Prostate gland (tissue), 2 donors: ENCODE measurements at regions not wholly inside any gene's neighbourhood (a gene's known extent, or its start where the extent isn't known, plus 50 kb on each side); places are given as distances from the start of the nearest gene placed in this dataset.

Source experiments
- DNase-seq: peaks from one replicate; pipeline ENCODE4 v3.0.0-alpha.2; 2019; ENCODE audit warnings: low spot score
- H3K27ac ChIP-seq, 2 donors: fragments of 200-600 bp; sonication (generic); 2 replicates each; pipeline ENCODE4 v1.5.1; 2017 to 2019
- H3K27me3 ChIP-seq: fragments of 200-600 bp; sonication (generic); replicated peaks from 2 replicates; pipeline ENCODE4 v1.5.1; 2019; ENCODE audit not compliant: insufficient read depth
- H3K36me3 ChIP-seq, 2 donors: fragments of 200-600 bp; sonication (generic); 1 replicate in 1 of 2; 2 replicates in 1 of 2; pipeline versions ENCODE4 v1.5.1 to v1.8.1; 2017 to 2019
- H3K4me1 ChIP-seq: fragments of 200-600 bp; sonication (generic); replicated peaks from 2 replicates; pipeline ENCODE4 v1.5.1; 2019
- H3K4me3 ChIP-seq, 2 donors: fragments of 200-600 bp; sonication (generic); 2 replicates each; pipeline ENCODE4 v1.5.1; 2017 to 2019
- H3K9me3 ChIP-seq: fragments of 200-600 bp; sonication (generic); 2 replicates; pipeline ENCODE4 v1.5.1; 2017
- POLR2A ChIP-seq: fragments of 450-650 bp; IDR thresholded peaks from one replicate; pipeline ENCODE4 v1.6.1; 2016; ENCODE audit warnings: antibody characterized with exemption, mild to moderate bottlenecking
- POLR2AphosphoS5 ChIP-seq: sonication (generic); formaldehyde crosslinking; IDR thresholded peaks from one replicate; pipeline ENCODE4 v1.6.1; 2017; ENCODE audit warnings: antibody characterized with exemption
- WGBS: methylation state at CpG from one replicate; pipeline ENCODE4 v1.1.5; 2018; 5-methylcytosine and 5-hydroxymethylcytosine counted together
- intact Hi-C: fragments of 100-400 bp; cut with DNase I; formaldehyde crosslinking; loops from one replicate; pipeline ENCODE4 v1.14.2; 2022
- TF ChIP-seq, protein P1 (sequence below), 4 experiments: fragments of 200-600 bp in 2 of 4; fragments of 450-650 bp in 2 of 4; sonication (generic) in 2 of 4; IDR thresholded peaks; 1 replicate in 3 of 4; 2 replicates in 1 of 4; pipeline ENCODE4 v1.5.1; 2016 to 2019; ENCODE audit warnings: antibody characterized with exemption in 4 of 4, mild to moderate bottlenecking in 2 of 4, moderate library complexity in 2 of 4

DNA sequence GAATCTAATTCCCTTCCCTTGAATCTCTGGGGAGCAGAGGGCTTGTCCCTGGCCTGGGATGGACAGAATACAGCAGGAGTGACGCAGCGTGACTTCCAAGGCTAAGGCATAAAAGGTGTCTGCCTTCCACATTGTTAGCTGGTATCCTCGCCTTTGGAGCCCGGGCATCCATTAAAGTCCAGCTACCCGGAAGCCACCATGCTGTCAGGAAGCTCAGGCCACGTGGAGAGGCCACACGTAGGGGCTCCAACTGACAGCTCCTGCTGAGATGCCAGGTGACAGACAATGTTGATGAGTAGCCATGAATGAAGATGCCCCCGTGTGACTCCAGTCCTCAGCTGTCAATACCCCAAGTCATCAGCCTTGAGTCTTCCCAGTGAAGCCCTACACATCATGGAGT lies 99.9 kb downstream of the OAT start:
- no peak overlapping the region for H3K4me3 ChIP-seq
- 92% methylated on average over 8 of the region's 8 CpGs for WGBS
- no peaks in the 10 kb centered on the region for H3K27me3 ChIP-seq
- no peaks in the 10 kb centered on the region for H3K36me3 ChIP-seq
- no peak overlapping the region for H3K27ac ChIP-seq
- DNase-seq, result no peak
- TF ChIP-seq POLR2AphosphoS5 (no peak), POLR2A (no peak)
- TF ChIP-seq, protein P1, sequence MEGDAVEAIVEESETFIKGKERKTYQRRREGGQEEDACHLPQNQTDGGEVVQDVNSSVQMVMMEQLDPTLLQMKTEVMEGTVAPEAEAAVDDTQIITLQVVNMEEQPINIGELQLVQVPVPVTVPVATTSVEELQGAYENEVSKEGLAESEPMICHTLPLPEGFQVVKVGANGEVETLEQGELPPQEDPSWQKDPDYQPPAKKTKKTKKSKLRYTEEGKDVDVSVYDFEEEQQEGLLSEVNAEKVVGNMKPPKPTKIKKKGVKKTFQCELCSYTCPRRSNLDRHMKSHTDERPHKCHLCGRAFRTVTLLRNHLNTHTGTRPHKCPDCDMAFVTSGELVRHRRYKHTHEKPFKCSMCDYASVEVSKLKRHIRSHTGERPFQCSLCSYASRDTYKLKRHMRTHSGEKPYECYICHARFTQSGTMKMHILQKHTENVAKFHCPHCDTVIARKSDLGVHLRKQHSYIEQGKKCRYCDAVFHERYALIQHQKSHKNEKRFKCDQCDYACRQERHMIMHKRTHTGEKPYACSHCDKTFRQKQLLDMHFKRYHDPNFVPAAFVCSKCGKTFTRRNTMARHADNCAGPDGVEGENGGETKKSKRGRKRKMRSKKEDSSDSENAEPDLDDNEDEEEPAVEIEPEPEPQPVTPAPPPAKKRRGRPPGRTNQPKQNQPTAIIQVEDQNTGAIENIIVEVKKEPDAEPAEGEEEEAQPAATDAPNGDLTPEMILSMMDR (IDR thresholded peaks at IDR 0.05), result no peak
- H3K9me3 ChIP-seq, result no peaks in the 10 kb centered on the region
- intact Hi-C loops, result no loop called here
- no peaks in the 10 kb centered on the region for H3K4me1 ChIP-seq

DNA sequence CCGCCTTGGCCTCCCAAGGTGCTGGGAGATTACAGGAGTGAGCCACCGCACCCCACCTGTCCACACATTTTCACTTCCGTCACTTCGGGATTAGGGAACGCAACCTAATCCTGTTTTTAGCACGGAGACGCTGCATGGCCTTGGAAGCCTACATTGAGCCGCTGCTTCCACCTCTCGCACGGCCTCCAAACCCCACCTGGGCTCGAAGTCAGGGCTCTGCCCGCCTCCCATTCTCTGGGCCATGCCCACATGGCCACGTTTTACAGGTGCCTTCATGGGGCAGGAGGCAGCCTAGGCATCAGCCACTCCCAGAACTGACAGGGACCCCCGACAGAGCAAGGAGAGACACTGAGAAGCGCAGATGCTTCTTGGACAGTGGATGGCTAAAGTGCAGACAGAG lies 100.6 kb downstream of the OAT start:
- Histone ChIP-seq H3K4me3 (no peak overlapping the region), H3K4me1 (no peaks in the 10 kb centered on the region), H3K9me3 (no peaks in the 10 kb centered on the region), H3K27ac (no peak overlapping the region), H3K27me3 (no peaks in the 10 kb centered on the region), H3K36me3 (no peaks in the 10 kb centered on the region)
- no peak for DNase-seq
- 90% methylated on average over 15 of the region's 15 CpGs for WGBS
- intact Hi-C loops, result no loop called here
- TF ChIP-seq POLR2A, result no peak

DNA sequence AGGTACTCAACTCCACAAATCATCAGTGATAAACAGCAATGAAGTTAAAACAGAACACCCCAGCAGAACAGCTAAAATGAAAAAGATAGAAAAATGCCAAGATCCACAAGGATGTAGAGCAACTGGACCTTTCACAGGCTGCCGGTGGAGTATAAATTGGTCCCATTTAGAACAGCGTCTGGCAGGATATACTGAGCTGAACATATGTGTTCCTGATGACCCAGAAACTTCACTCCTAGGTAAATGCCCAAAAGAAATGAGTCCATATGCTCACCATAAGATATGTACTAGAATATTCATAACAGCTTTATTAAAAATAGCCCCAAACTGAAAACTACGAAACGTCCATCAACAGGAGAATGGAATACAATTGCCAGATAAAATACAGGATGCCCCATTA lies 102.4 kb downstream of the OAT start:
- WGBS, result 92% methylated on average over 4 of the region's 4 CpGs
- Histone ChIP-seq H3K36me3 (no peaks in the 10 kb centered on the region), H3K9me3 (no peaks in the 10 kb centered on the region), H3K4me3 (no peak overlapping the region), H3K27me3 (no peaks in the 10 kb centered on the region), H3K4me1 (no peaks in the 10 kb centered on the region), H3K27ac (no peak overlapping the region)
- intact Hi-C loops, result no loop called here
- TF ChIP-seq, protein P1 (IDR thresholded peaks at IDR 0.05), result no peak
- no peak for TF ChIP-seq POLR2AphosphoS5
- no peak for TF ChIP-seq POLR2A
- DNase-seq, result no peak

DNA sequence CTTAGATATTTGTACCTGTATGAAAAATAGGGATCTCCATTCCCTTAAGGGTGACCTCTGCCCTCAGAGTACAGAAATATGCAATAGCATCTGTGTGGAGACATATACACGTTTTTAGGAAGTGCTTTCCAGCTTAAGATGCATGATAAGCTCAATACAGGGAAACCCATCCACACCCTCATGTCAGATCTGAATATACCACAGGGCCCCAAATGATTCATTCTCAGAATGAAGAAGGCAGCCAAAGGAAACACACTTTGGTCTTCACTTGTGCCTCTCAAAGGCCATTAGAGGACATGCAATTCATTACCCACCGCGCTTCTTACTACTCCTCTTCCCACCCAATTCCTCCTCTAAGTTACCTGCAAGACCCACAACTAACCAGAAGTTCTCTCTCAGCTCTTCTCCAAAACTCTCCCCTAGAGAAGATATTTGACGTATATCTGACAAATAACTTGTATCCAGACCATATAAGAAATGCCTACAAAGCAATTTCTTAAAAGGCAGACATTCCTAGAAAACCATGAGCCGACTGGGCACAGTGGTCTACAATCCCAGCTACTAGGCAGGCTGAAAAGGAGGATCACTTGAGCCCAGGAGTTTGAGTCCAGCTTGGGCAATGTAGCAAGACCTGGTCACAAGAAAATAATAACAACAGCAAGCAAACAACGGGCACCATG lies 103.0 kb downstream of the OAT start:
- no peaks in the 10 kb centered on the region for H3K36me3 ChIP-seq
- intact Hi-C loops, result no loop called here
- H3K9me3 ChIP-seq, result no peaks in the 10 kb centered on the region
- no peaks in the 10 kb centered on the region for H3K27me3 ChIP-seq
- H3K4me3 ChIP-seq, result no peak overlapping the region
- no peak for DNase-seq
- 84% methylated on average over 6 of the region's 6 CpGs for WGBS
- H3K4me1 ChIP-seq, result no peaks in the 10 kb centered on the region
- H3K27ac ChIP-seq, result no peak overlapping the region
- TF ChIP-seq POLR2AphosphoS5 (no peak), POLR2A (no peak)
- TF ChIP-seq, protein P1 (IDR thresholded peaks at IDR 0.05), result no peak

DNA sequence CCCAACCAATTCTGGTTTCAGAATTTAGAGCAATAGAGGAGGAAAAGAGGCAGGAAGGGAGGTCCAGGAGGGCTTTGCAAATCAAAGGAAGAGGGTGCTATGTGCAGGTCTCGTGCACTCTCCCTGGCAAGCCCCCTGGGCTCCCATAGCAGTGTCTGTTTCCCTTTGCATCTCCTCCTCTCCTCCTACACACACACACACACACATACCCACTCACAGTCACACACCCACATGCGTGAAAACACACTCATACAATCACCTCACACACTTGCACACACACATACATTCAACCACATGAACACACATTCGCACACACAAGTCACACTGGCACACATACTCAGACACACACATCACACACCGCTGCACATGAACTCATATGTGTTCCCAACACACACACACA lies 105.3 kb downstream of the OAT start:
- H3K27ac ChIP-seq, result no peak overlapping the region
- no peaks in the 10 kb centered on the region for H3K9me3 ChIP-seq
- H3K27me3 ChIP-seq, result no peaks in the 10 kb centered on the region
- intact Hi-C loops, result no loop called here
- H3K4me1 ChIP-seq, result no peaks in the 10 kb centered on the region
- no peak for DNase-seq
- WGBS, result 96% methylated on average over 4 of the region's 4 CpGs
- H3K4me3 ChIP-seq, result no peak overlapping the region
- no peaks in the 10 kb centered on the region for H3K36me3 ChIP-seq
- TF ChIP-seq POLR2A (no peak), POLR2AphosphoS5 (no peak)
- TF ChIP-seq, protein P1 (IDR thresholded peaks at IDR 0.05), result no peak
